Fibroblast of lung (primary cell): ENCODE measurements at regions not wholly inside any gene's neighbourhood (a gene's known extent, or its start where the extent isn't known, plus 50 kb on each side); places are given as distances from the start of the nearest gene placed in this dataset.

Source experiments
- DNase-seq, 2 donors: peaks; one replicate each; pipeline versions ENCODE4 v3.0.0 to v3.0.0-alpha.2; 2010; ENCODE audit warnings: low read depth in 2 of 2
- H2AFZ ChIP-seq: 2 replicates; pipeline ENCODE4 v1.5.1; 2012; ENCODE audit warnings: low read length, control low read depth, inconsistent platforms
- H3K27ac ChIP-seq: 2 replicates; pipeline ENCODE4 v1.5.1; 2011; ENCODE audit warnings: low read length, control low read depth; ENCODE audit not compliant: insufficient read depth
- H3K27me3 ChIP-seq: 2 replicates; pipeline ENCODE4 v1.5.1; 2011; ENCODE audit warnings: mild to moderate bottlenecking, low read length; ENCODE audit not compliant: control insufficient read depth, insufficient read depth
- H3K36me3 ChIP-seq: 2 replicates; pipeline ENCODE4 v1.5.1; 2011; ENCODE audit warnings: low read length; ENCODE audit not compliant: control insufficient read depth, insufficient read depth
- H3K4me1 ChIP-seq: 2 replicates; pipeline ENCODE4 v1.5.1; 2011; ENCODE audit warnings: low read length; ENCODE audit not compliant: control insufficient read depth, insufficient read depth; ENCODE audit errors: extremely low read depth
- H3K4me2 ChIP-seq: 2 replicates; pipeline ENCODE4 v1.5.1; 2011; ENCODE audit warnings: low read length, control low read depth; ENCODE audit not compliant: insufficient read depth; ENCODE audit errors: extremely low read depth
- H3K4me3 ChIP-seq, 4 experiments: fragments of 200-600 bp in 1 of 4; sonication (generic) in 1 of 4; replicated peaks in 1 of 4; 2 replicates each; pipeline ENCODE4 v1.5.1; 2011 to 2016; ENCODE audit warnings: low read length in 4 of 4, low read depth in 3 of 4, mild to moderate bottlenecking in 3 of 4, control low read depth in 2 of 4, inconsistent platforms in 1 of 4, mixed read lengths in 1 of 4; ENCODE audit not compliant: insufficient read depth in 1 of 4; ENCODE audit errors: control extremely low read depth in 1 of 4
- H3K79me2 ChIP-seq: 2 replicates; pipeline ENCODE4 v1.5.1; 2012; ENCODE audit warnings: mild to moderate bottlenecking, low read length, inconsistent platforms; ENCODE audit not compliant: control insufficient read depth, insufficient read depth
- H3K9ac ChIP-seq: 2 replicates; pipeline ENCODE4 v1.5.1; 2011; ENCODE audit warnings: mild to moderate bottlenecking, low read length, control low read depth; ENCODE audit not compliant: insufficient read depth
- H3K9me3 ChIP-seq: 2 replicates; pipeline ENCODE4 v1.5.1; 2012; ENCODE audit warnings: low read depth, low read length; ENCODE audit not compliant: control insufficient read depth, insufficient read depth
- H4K20me1 ChIP-seq: 2 replicates; pipeline ENCODE4 v1.5.1; 2011; ENCODE audit warnings: low read length; ENCODE audit not compliant: control insufficient read depth, insufficient read depth; ENCODE audit errors: extremely low read depth
- EZH2 ChIP-seq: IDR thresholded peaks from 2 replicates; pipeline ENCODE4 v1.5.1; 2012; ENCODE audit warnings: low read length, control low read depth, mild to moderate bottlenecking; ENCODE audit errors: missing control alignments
- TF ChIP-seq, protein P1 (sequence below), 2 donors: IDR thresholded peaks in 1 of 2; conservative IDR thresholded peaks in 1 of 2; 1 replicate in 1 of 2; 2 replicates in 1 of 2; pipeline ENCODE4 v1.5.1; 2011 to 2012; ENCODE audit warnings: low read length in 2 of 2, control low read depth in 1 of 2, inconsistent platforms in 1 of 2, low read depth in 1 of 2, mild to moderate bottlenecking in 1 of 2

DNA sequence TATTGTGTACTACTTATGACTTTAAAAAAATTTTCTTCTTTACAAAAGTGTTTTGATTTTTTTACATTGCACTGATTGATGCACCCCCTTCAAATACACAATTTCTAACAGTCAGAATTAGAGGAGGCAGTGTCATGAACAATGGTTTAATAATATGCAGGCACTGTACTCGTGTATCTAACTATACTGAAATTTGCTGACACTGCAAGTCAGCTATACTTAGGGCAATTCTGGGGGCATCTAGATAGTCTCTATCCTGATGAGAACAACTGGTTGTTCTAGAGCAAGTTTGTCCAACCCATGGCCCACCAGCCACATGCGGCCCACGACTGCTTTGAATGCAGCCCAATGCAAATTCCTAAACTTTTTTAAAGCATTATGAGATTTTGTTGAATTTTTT, 375.6 kb downstream of the BCKDHB start:
- Histone ChIP-seq H3K4me3 (no peak overlapping the region), H3K9me3 (no peaks in the 10 kb centered on the region), H2AFZ (no peak overlapping the region), H3K79me2 (no peaks in the 10 kb centered on the region), H3K27me3 (no peaks in the 10 kb centered on the region), H3K36me3 (no peaks in the 10 kb centered on the region), H3K9ac (no peak overlapping the region), H3K4me1 (no peaks in the 10 kb centered on the region), H3K4me2 (no peak overlapping the region), H4K20me1 (no peaks in the 10 kb centered on the region), H3K27ac (no peak overlapping the region)
- no peak for TF ChIP-seq EZH2
- no peak for DNase-seq

DNA sequence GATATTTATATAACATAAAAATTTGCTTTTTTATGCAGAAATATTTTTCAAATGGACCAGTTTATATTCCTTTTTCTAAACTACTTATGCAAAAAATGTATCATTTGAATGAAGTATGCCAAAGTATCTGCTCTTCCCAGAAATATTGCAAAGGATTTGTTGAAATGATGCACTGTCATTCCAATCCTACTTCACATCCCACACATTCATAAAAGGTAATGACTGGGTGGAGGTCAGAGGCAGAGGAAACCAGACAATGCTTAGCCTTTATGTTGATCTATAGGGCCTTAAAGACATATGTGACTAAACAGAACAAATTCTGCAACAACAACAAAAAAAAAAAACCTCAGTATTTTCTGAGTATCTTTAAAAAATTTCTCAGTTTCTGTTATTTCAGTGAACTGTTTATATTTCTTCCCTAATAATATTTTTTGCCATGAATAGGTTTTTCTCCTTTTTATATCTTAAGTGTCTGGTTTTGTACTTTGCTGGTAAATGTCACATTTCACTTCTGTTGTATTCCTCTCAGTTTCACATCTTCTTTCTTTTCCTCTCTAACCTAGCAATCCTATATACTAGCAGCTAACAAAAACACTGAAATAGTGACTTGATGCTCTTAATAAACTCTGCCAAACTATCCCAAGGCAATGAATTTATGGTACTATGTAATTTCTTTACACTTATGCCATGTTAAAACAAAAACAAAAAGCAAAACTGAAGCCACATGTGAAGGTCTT, 374.1 kb downstream of the BCKDHB start:
- Histone ChIP-seq H2AFZ (no peak overlapping the region), H3K27me3 (no peaks in the 10 kb centered on the region), H3K9me3 (no peaks in the 10 kb centered on the region), H3K4me3 (no peak overlapping the region), H4K20me1 (no peaks in the 10 kb centered on the region), H3K4me2 (no peak overlapping the region), H3K4me1 (no peaks in the 10 kb centered on the region), H3K27ac (no peak overlapping the region), H3K9ac (no peak overlapping the region), H3K79me2 (no peaks in the 10 kb centered on the region), H3K36me3 (no peaks in the 10 kb centered on the region)
- no peak for DNase-seq
- no peak for TF ChIP-seq EZH2
- TF ChIP-seq, protein P1, sequence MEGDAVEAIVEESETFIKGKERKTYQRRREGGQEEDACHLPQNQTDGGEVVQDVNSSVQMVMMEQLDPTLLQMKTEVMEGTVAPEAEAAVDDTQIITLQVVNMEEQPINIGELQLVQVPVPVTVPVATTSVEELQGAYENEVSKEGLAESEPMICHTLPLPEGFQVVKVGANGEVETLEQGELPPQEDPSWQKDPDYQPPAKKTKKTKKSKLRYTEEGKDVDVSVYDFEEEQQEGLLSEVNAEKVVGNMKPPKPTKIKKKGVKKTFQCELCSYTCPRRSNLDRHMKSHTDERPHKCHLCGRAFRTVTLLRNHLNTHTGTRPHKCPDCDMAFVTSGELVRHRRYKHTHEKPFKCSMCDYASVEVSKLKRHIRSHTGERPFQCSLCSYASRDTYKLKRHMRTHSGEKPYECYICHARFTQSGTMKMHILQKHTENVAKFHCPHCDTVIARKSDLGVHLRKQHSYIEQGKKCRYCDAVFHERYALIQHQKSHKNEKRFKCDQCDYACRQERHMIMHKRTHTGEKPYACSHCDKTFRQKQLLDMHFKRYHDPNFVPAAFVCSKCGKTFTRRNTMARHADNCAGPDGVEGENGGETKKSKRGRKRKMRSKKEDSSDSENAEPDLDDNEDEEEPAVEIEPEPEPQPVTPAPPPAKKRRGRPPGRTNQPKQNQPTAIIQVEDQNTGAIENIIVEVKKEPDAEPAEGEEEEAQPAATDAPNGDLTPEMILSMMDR (conservative IDR thresholded peaks at IDR 0.05 in 1 of 2, IDR thresholded peaks at IDR 0.05 in 1 of 2; ENCODE audit: low read depth in 1 of 2, low read length in 2 of 2), result no peak

DNA sequence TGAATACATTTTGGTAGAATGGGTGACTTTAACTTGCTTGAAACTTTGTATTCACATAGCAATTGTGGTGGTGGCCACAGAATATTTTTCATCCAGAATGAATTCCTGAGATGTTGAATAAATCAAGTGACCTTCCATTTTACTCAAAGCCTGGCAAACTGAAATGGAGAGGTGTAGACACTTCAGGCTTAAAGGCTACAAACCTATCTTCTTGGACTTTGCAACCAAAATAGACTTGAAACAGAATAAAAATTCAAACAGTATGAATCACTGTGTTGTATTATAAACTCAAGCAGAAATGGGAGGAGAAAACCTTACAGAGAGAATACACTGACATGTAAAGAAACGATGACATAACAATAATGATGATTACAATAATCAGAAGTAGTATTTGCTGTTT, 371.6 kb downstream of the BCKDHB start:
- Histone ChIP-seq H3K27ac (no peak overlapping the region), H4K20me1 (no peaks in the 10 kb centered on the region), H3K9me3 (no peaks in the 10 kb centered on the region), H3K4me3 (no peak overlapping the region), H3K27me3 (no peaks in the 10 kb centered on the region), H3K4me1 (no peaks in the 10 kb centered on the region), H3K4me2 (no peak overlapping the region), H2AFZ (no peak overlapping the region), H3K9ac (no peak overlapping the region), H3K79me2 (no peaks in the 10 kb centered on the region), H3K36me3 (no peaks in the 10 kb centered on the region)
- DNase-seq, result peak in 1 of 2 donors; percentile 35
- TF ChIP-seq, protein P1 (conservative IDR thresholded peaks at IDR 0.05 in 1 of 2, IDR thresholded peaks at IDR 0.05 in 1 of 2; ENCODE audit: low read depth in 1 of 2, low read length in 2 of 2), result no peak
- TF ChIP-seq EZH2, result no peak
